GM20000 (cell line): ENCODE measurements at regions not wholly inside any gene's neighbourhood (a gene's known extent, or its start where the extent isn't known, plus 50 kb on each side); places are given as distances from the start of the nearest gene placed in this dataset.
"Not testable (repeated sequence)": the region's sequence is repeated elsewhere in the genome, so short reads cannot be mapped to it uniquely, and the experiment has no call there.

ENCODE experiments used
- DNase-seq: peaks from one replicate; pipeline ENCODE4 v3.0.0; 2012; ENCODE audit warnings: low spot score
- TF ChIP-seq, protein P1 (sequence below): IDR thresholded peaks from 2 replicates; pipeline ENCODE4 v1.5.1; 2012; ENCODE audit warnings: mild to moderate bottlenecking, control low read depth; ENCODE audit errors: extremely low read depth, missing control alignments

DNA sequence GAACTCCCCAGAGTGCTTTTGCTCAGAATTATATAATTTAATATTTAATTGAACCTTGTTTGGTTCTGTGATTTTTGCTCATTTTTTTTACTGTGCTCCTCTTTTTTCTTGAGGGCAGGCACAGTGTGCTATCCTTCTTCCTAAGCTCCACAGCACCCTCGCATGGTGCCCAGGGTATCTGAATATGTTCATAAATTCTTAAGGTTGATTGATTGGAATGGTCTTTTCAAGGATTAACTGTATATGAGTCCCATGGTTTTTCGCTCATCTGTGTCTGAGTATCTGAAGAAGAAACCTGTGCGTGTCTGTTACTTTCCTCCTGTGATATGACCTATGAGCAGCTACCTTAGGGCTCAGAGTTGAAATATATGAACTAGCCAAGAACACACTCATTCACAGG, 393.7 kb downstream of the HLX start:
- TF ChIP-seq, protein P1, sequence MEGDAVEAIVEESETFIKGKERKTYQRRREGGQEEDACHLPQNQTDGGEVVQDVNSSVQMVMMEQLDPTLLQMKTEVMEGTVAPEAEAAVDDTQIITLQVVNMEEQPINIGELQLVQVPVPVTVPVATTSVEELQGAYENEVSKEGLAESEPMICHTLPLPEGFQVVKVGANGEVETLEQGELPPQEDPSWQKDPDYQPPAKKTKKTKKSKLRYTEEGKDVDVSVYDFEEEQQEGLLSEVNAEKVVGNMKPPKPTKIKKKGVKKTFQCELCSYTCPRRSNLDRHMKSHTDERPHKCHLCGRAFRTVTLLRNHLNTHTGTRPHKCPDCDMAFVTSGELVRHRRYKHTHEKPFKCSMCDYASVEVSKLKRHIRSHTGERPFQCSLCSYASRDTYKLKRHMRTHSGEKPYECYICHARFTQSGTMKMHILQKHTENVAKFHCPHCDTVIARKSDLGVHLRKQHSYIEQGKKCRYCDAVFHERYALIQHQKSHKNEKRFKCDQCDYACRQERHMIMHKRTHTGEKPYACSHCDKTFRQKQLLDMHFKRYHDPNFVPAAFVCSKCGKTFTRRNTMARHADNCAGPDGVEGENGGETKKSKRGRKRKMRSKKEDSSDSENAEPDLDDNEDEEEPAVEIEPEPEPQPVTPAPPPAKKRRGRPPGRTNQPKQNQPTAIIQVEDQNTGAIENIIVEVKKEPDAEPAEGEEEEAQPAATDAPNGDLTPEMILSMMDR = no peak
- no peak for DNase-seq

DNA sequence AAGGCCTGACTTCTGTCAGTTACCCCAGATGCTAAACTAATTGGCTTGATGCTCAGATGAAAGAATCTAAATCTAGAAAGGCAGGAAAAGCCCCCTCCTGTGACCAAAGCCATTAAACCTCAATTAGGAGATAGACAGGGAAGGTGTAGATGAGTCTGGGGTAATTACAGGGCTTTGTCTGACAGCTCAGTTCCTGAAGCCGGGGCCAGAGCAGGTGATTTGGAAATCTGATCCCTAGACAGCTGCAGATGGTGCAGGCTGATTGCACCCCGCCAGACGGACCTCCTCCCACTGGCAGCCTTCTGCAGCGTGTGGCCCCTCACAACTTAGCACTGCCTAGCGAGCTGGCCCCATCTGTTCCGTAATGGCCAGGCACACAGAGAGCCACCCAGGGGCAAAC, 395.1 kb downstream of the HLX start:
- TF ChIP-seq, protein P1 = no peak
- no peak for DNase-seq

DNA sequence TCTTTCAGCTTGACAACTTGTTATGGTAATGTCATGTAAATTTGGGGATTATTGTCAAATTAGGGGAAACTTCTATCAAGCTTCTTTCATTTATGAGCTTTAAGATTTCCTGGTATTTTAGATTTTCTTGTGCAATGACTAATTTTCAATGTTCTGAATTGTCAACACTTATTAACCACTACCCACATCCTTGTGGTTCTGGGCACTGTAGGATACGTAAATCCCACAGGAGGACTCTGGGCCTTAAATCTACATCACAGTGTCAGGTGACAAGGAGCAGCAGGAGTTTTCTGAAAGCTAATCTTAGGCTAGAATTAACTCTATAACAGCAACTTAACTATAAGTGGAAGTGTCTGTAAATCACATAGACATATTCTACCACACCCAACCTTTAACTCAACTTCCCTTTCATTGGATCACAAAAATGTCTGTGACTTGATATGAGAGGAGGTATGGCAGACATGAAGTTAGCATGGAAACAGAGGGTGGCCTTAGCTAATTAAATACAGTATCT, 397.7 kb downstream of the HLX start:
- no peak for DNase-seq
- TF ChIP-seq, protein P1 = no peak

DNA sequence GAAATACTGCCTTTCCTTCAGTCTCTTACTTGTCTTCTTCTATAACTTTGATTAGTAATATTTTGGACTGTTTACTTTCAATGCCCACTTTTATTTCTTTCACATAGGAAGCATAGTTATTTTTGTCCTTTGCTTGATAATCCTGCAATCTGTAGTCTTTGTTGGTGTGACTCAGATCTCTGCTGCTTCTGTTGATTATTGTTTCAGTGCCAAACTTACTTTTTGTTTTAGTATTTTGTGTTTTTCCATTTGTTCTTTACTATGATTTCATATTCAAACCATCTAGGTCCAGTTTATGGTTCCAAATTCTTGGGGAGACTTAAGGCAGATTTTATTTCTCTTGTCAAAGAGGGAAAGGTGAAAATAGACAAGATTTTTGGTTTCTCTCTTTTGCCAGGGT, 399.9 kb downstream of the HLX start:
- no peak for DNase-seq
- TF ChIP-seq, protein P1 = no peak

DNA sequence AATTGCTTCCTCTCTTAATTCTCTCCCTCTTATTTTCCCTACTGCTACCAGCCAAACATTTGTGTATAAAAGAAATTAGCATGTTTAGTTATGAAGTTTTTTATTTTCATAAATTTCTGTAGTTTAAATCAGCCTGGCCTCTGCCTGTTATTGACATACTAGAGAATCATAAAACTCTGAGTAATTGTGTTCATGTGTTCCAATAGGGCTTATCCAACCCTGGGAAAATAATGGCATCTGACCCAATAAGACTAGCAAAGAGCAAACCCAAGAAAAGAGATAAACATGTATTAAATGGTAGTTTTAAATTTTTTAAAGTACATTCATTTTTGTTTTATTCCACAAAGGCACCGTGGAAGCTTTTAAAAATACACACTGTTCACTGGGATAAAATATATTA, 404.3 kb downstream of the HLX start:
- TF ChIP-seq, protein P1 = no peak
- DNase-seq = no peak

DNA sequence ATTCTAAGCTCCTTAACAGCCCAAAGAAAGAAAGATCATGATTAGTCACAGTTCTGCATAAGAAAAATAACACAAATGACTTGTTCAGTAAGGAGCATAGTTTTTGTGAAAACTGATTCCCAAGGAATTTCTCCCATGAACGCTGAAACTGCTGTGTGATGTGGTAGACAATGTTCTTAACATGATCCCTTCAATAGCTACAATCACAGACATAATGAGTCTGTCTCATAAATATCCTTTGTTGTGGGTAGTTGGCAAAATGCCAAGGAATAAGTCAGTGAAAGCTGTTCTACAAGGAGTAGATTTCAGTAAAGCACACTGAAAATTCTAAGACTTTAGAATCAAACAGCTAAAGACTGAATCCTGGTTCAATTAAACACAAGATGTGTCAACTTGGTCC, 404.8 kb downstream of the HLX start:
- no peak for DNase-seq

DNA sequence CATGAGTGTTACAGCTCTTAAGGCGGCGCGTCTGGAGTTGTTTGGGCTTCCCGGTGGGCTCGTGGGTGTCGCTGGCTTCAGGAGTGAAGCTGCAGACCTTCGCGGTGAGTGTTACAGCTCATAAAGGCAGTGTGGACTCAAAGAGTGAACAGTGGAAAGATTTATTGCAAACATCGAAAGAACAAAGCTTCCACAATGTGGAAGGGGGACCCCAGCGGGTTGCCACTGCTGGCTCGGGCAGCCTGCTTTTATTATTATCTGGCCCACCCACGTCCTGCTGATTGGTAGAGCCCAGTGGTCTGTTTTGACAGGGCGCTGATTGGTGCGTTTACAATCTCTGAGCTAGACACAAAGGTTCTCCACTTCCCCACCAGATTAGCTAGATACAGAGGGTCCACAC, 405.7 kb downstream of the HLX start:
- DNase-seq = not testable (repeated sequence)

More for the DNA sequence above, 404.8 kb downstream of the HLX start:
- TF ChIP-seq, protein P1 = no peak

DNA sequence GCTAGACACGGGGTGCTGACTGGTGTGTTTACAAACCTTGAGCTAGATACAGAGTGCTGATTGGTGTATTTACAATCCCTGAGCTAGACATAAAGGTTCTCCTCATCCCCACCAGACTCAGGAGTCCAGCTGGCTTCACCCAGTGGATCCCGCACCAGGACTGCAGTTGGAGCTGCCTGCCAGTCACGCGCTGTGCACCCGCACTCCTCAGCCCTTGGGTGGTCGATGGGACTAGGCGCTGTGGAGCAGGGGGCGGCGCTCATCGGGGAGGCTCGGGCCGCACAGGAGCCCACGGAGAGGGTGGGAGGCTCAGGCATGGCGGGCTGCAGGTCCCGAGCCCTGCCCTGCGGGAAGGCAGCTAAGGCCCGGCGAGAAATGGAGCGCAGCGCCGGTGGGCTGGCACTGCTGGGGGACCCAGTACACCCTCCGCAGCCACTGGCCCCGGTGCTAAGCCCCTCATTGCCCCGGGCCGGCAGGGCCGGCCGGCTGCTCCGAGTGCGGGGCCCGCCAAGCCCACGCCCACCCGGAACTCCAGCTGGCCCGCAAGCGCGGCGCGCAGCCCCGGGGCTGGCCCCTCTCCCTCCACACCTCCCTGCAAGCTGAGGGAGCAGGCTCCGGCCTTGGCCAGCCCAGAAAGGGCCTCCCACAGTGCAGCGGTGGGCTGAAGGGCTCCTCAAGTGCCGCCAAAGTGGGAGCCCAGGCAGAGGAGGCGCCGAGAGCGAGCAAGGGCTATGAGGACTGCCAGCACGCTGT, 406.4 kb downstream of the HLX start:
- DNase-seq = not testable (repeated sequence)

DNA sequence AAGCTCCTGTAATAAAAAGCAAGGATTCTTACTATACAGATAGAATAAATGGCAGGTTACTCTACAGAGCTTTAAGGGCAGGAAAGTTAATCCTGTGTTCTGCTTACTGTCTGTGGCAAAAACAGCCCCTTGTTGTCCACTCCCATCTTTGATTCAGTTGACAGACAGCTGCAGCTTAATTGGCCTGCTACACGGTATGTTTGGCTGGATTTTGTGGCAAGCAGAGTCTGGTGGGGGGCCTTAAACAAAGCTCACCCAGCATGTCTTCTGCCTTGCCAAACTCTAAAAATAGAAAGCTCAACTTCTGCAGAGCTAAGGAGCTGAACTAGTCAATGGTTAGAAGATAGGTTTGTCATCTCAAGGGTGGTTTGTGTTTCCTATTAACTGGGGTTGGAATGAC, 407.2 kb downstream of the HLX start:
- DNase-seq = no peak
- TF ChIP-seq, protein P1 = no peak
